HepG2 (cell line): ENCODE measurements at regions not wholly inside any gene's neighbourhood (a gene's known extent, or its start where the extent isn't known, plus 50 kb on each side); places are given as distances from the start of the nearest gene placed in this dataset.

Experiments used
- ATAC-seq: fragments of 200-7000 bp; cut with Tn5 transposase; 3 replicates; pipeline ENCODE4 v1.9.1; 2020; ENCODE audit warnings: mild to moderate bottlenecking, moderate library complexity
- BruUV-seq: library from RNA; stranded (reverse); fragments of 400-500 nt; replicated peaks from 2 replicates; lab custom pipeline; 2021; lab: Mats Ljungman, UMichigan
- CTCF ChIA-PET: fragments of 300-600 bp; formaldehyde crosslinking; extraction: SDS; loops from one replicate; lab custom pipeline; 2021; ENCODE audit warnings: low total read pairs, inconsistent platforms, low intra/inter-chr PET ratio; lab: Yijun Ruan, JAX
- POLR2A ChIA-PET: fragments of 350-600 bp; sonication (Branson Sonifier 250); formaldehyde crosslinking; loops from one replicate; lab custom pipeline; 2020; ENCODE audit warnings: antibody characterized with exemption, inconsistent platforms; lab: Yijun Ruan, JAX
- DNase-seq: peaks from one replicate; pipeline ENCODE4 v3.0.0-alpha.2; 2015; ENCODE audit warnings: low spot score
- FAIRE-seq: peaks from 3 replicates; lab custom pipeline; 2011; peaks lifted over from hg19 to GRCh38; lab: Jason Lieb, UNC
- H2AFZ ChIP-seq: one replicate; pipeline ENCODE4 v1.6.1; 2011; ENCODE audit warnings: low read length, inconsistent platforms
- H3K27ac ChIP-seq: fragments of 300-600 bp; 3 replicates; pipeline ENCODE4 v1.8.0; 2011; ENCODE audit warnings: mixed run types, mild to moderate bottlenecking, mixed read lengths, low read length, inconsistent platforms; ENCODE audit not compliant: insufficient read depth; ENCODE audit errors: extremely low read length
- H3K27me3 ChIP-seq, 2 experiments: fragments of 200-600 bp in 1 of 2; 2 replicates in 1 of 2; 3 replicates in 1 of 2; pipeline versions ENCODE4 v1.6.0 to v1.8.0; 2011; ENCODE audit warnings: low read length in 2 of 2, mild to moderate bottlenecking in 2 of 2, moderate library complexity in 2 of 2, inconsistent platforms in 1 of 2; ENCODE audit not compliant: insufficient read depth in 2 of 2, control insufficient read depth in 1 of 2
- H3K36me3 ChIP-seq, 2 experiments: fragments of 200-600 bp in 1 of 2; replicated peaks in 1 of 2; 2 replicates in 1 of 2; 3 replicates in 1 of 2; pipeline versions ENCODE4 v1.5.1 to v1.8.0; 2011; ENCODE audit warnings: low read length in 2 of 2, inconsistent platforms in 1 of 2; ENCODE audit not compliant: insufficient read depth in 2 of 2, control insufficient read depth in 1 of 2
- H3K4me1 ChIP-seq: 2 replicates; pipeline ENCODE4 v1.5.1; 2012; ENCODE audit warnings: low read length, inconsistent platforms; ENCODE audit not compliant: insufficient read depth
- H3K4me2 ChIP-seq: 2 replicates; pipeline ENCODE4 v1.6.0; 2011; ENCODE audit warnings: low read depth, low read length, inconsistent platforms
- H3K4me3 ChIP-seq, 3 experiments: fragments of 200-600 bp in 1 of 3; sonication (generic), shearing (Covaris generic) in 1 of 3; replicated peaks in 1 of 3; 2 replicates each; pipeline ENCODE4 v1.5.1; 2011 to 2016; ENCODE audit warnings: low read length in 3 of 3, inconsistent platforms in 2 of 3, low read depth in 2 of 3, mild to moderate bottlenecking in 2 of 3, control low read depth in 1 of 3, mixed read lengths in 1 of 3; ENCODE audit not compliant: insufficient read depth in 1 of 3
- H3K79me2 ChIP-seq: one replicate; pipeline ENCODE4 v1.6.1; 2011; ENCODE audit warnings: low read length, inconsistent platforms; ENCODE audit not compliant: insufficient read depth
- H3K9ac ChIP-seq: 2 replicates; pipeline ENCODE4 v1.6.0; 2011; ENCODE audit warnings: mild to moderate bottlenecking, low read depth, low read length, inconsistent platforms; ENCODE audit not compliant: insufficient read depth
- H3K9me3 ChIP-seq: 2 replicates; pipeline ENCODE4 v1.5.1; 2012; ENCODE audit warnings: mild to moderate bottlenecking, low read length
- H4K20me1 ChIP-seq: 2 replicates; pipeline ENCODE4 v1.6.0; 2011; ENCODE audit warnings: inconsistent platforms, mild to moderate bottlenecking, low read length, moderate library complexity; ENCODE audit not compliant: insufficient read depth
- ELF1 ChIP-seq: sonication (generic); formaldehyde crosslinking; IDR thresholded peaks from 2 replicates; pipeline ENCODE4 v1.4.0; 2020; ENCODE audit warnings: missing genetic modification reagents
- FOXO1 ChIP-seq: sonication (generic); formaldehyde crosslinking; IDR thresholded peaks from 2 replicates; pipeline ENCODE4 v1.4.0; 2020; ENCODE audit warnings: missing genetic modification reagents
- HOXA9 ChIP-seq: sonication (generic); formaldehyde crosslinking; IDR thresholded peaks from 2 replicates; pipeline ENCODE4 v1.8.1; 2022; ENCODE audit warnings: missing genetic modification reagents, mild to moderate bottlenecking, moderate library complexity, borderline replicate concordance
- JUN ChIP-seq: sonication (generic); formaldehyde crosslinking; IDR thresholded peaks from 2 replicates; pipeline ENCODE4 v1.4.0; 2020; ENCODE audit warnings: mild to moderate bottlenecking, missing genetic modification reagents
- MED13 ChIP-seq: sonication (generic); formaldehyde crosslinking; IDR thresholded peaks from 2 replicates; pipeline ENCODE4 v1.5.0; 2020; ENCODE audit warnings: missing genetic modification reagents
- MEIS1 ChIP-seq: sonication (generic); formaldehyde crosslinking; IDR thresholded peaks from 2 replicates; pipeline ENCODE4 v1.9.0; 2021; ENCODE audit warnings: mild to moderate bottlenecking, missing genetic modification reagents, moderate library complexity, borderline replicate concordance
- MTF2 ChIP-seq: sonication (generic); formaldehyde crosslinking; IDR thresholded peaks from 2 replicates; pipeline ENCODE4 v1.5.0; 2020; ENCODE audit warnings: missing genetic modification reagents, borderline replicate concordance
- NFRKB ChIP-seq: fragments of 450-650 bp; IDR thresholded peaks from 2 replicates; pipeline ENCODE4 v1.6.1; 2017
- RAD21 ChIP-seq: fragments of 450-650 bp; formaldehyde crosslinking; IDR thresholded peaks from 2 replicates; pipeline ENCODE4 v1.5.0; 2020; ENCODE audit warnings: mild to moderate bottlenecking
- SMC3 ChIP-seq: IDR thresholded peaks from 2 replicates; pipeline ENCODE4 v1.6.1; 2011; ENCODE audit warnings: low read length, improper control_type of control experiment
- STAG1 ChIP-seq: sonication (generic); formaldehyde crosslinking; IDR thresholded peaks from 2 replicates; pipeline ENCODE4 v1.4.0; 2020; ENCODE audit warnings: missing genetic modification reagents
- TEAD3 ChIP-seq: optimal IDR thresholded peaks from 2 replicates; pipeline ENCODE3; 2016; ENCODE audit warnings: borderline replicate concordance
- UBTF ChIP-seq: sonication (generic); formaldehyde crosslinking; IDR thresholded peaks from 2 replicates; pipeline ENCODE4 v1.4.0; 2020; ENCODE audit warnings: mild to moderate bottlenecking, missing genetic modification reagents
- ZFX ChIP-seq: sonication (generic); formaldehyde crosslinking; IDR thresholded peaks from 2 replicates; pipeline ENCODE4 v1.4.0; 2020; ENCODE audit warnings: mild to moderate bottlenecking, low read depth, missing genetic modification reagents, moderate library complexity
- ZNF33A ChIP-seq: sonication (generic); formaldehyde crosslinking; IDR thresholded peaks from 2 replicates; pipeline ENCODE4 v1.5.1; 2020; ENCODE audit warnings: missing genetic modification reagents, mild to moderate bottlenecking, moderate library complexity, borderline replicate concordance
- ZNF790 ChIP-seq: sonication (generic); formaldehyde crosslinking; IDR thresholded peaks from 2 replicates; pipeline ENCODE4 v1.8.0; 2022; ENCODE audit warnings: missing genetic modification reagents, mild to moderate bottlenecking, borderline replicate concordance
- WGBS: methylation state at CpG from one replicate; pipeline ENCODE4 v1.1.6; 2017; ENCODE audit warnings: low lambda C conversion rate; 5-methylcytosine and 5-hydroxymethylcytosine counted together
- in situ Hi-C: cut with HindIII; loops from 2 replicates; pipeline ENCODE4 v1.10.0; 2017; ENCODE audit warnings: low pct_unique_long_range_greater_than_20kb; ENCODE audit not compliant: extremely low pct_ligation_motif_present
- intact Hi-C: fragments of 100-400 bp; cut with micrococcal nuclease; formaldehyde crosslinking; loops from one replicate; pipeline ENCODE4 v1.10.0; 2022; ENCODE audit not compliant: unreplicated experiment
- TF ChIP-seq, protein P1 (sequence below): sonication (generic); formaldehyde crosslinking; IDR thresholded peaks from 2 replicates; pipeline ENCODE4 v1.5.0; 2020; ENCODE audit warnings: mild to moderate bottlenecking, missing genetic modification reagents, moderate library complexity
- TF ChIP-seq, protein P2 (sequence below), 2 experiments: sonication (generic) in 1 of 2; formaldehyde crosslinking in 1 of 2; IDR thresholded peaks; 2 replicates each; pipeline versions ENCODE4 v1.4.0 to v1.6.1; 2018 to 2020; ENCODE audit warnings: missing genetic modification reagents in 2 of 2, borderline replicate concordance in 1 of 2, low read depth in 1 of 2, mild to moderate bottlenecking in 1 of 2, missing biosample characterization in 1 of 2

DNA sequence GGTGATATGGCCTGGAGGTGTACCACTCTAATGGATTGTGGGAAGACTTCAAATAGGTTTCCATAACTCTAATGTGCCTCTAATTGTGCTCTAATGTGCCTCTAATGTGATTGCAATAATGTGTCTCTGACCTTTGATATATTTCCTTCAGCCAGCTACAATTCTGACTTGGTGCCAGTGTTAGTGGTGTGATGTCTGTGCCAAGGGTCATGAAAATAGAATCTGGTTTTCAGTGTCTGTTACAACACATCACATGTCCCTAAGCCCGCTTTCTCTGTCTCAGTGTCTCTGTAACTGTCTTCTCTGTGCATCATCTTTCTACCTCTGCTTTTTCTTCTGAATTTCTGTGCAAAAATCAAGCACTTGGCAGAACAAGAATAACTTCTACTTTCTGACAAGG lies 77.2 kb upstream of the ECI2 start (continued):
- TF ChIP-seq UBTF (CRISPR knock-in tag) = no peak
- no peak for TF ChIP-seq NFRKB
- TF ChIP-seq ZNF33A = no peak
- TF ChIP-seq FOXO1 (CRISPR knock-in tag) = no peak
- TF ChIP-seq MED13 (CRISPR knock-in tag) = no peak
- no peak for TF ChIP-seq JUN (CRISPR knock-in tag)
- no peak for TF ChIP-seq MTF2 (CRISPR knock-in tag)
- TF ChIP-seq ELF1 = no peak
- TF ChIP-seq, all 625 proteins: peak for 0

DNA sequence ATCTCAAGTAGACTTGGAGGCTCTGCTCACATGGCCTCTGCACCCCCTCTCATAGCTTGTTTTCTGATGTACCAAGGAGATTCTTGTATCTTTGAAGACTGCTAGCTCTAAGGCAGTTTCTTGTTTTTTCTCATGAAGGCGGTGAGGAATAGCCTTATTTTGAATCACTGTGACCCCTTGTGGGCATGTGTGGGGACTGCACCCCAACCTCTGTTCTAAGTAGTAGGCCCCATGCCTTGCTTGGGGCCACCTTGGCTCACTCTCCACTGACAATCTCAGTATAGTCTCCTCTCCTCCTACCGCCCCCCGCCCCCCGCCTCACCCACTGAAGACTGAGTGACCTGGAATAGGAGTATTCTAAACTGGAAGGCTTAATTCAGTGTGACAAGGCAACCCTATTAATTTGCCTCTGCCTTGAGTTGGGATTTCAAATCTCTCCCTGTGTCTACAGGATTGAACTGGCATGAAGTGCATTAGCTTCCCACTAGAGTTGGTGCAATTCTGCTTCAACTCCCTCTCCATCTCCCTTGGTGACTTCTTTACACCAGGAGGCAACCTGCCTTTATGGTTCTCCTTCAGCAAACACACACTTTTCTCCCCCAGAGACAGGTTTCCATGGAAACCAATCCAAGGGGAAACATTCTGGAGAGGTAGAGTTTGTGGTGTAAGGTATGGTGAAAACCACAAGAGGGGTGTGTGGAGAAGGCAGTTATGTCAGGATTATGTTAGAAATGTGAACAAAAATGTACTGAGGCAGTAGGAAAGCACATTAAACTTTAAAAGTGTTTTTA lies 75.4 kb upstream of the ECI2 start:
- ATAC-seq (peak; percentile 98), DNase-seq (peak; percentile 48), FAIRE-seq (peak; percentile 90)
- Histone ChIP-seq H3K36me3 (no peaks in the 10 kb centered on the region), H3K27ac (no peak overlapping the region), H3K27me3 (peaks cover 0 to 6% of the 10 kb centered on the region in 2 experiments; a peak in 2 of 5 replicates), H3K4me1 (no peaks in the 10 kb centered on the region), H3K9ac (no peak overlapping the region), H2AFZ (no peak overlapping the region), H3K4me3 (no peak overlapping the region), H3K79me2 (no peaks in the 10 kb centered on the region), H4K20me1 (no peaks in the 10 kb centered on the region), H3K4me2 (no peak overlapping the region), H3K9me3 (peaks cover 23% of the 10 kb centered on the region)
- BruUV-seq = no TSS peak
- CTCF ChIA-PET = interaction anchor here (2.1 kb wide), 1 partner anchor 155 kb away, joined by 11 read pairs; no protein-coding TSS in a partner anchor
- in situ Hi-C loops = no loop called here
- POLR2A ChIA-PET = no interaction called here
- WGBS = 3% methylated on average over 4 of the region's 4 CpGs
- intact Hi-C loops = loop anchor here (1.0 to 5.0 kb wide), 2 partner anchors 49 to 156 kb away; no protein-coding TSS in a partner anchor
- peak; percentile 79 for TF ChIP-seq SMC3
- no peak for TF ChIP-seq ZNF790 (CRISPR knock-in tag)
- no peak for TF ChIP-seq HOXA9 (CRISPR knock-in tag)
- TF ChIP-seq, protein P1, sequence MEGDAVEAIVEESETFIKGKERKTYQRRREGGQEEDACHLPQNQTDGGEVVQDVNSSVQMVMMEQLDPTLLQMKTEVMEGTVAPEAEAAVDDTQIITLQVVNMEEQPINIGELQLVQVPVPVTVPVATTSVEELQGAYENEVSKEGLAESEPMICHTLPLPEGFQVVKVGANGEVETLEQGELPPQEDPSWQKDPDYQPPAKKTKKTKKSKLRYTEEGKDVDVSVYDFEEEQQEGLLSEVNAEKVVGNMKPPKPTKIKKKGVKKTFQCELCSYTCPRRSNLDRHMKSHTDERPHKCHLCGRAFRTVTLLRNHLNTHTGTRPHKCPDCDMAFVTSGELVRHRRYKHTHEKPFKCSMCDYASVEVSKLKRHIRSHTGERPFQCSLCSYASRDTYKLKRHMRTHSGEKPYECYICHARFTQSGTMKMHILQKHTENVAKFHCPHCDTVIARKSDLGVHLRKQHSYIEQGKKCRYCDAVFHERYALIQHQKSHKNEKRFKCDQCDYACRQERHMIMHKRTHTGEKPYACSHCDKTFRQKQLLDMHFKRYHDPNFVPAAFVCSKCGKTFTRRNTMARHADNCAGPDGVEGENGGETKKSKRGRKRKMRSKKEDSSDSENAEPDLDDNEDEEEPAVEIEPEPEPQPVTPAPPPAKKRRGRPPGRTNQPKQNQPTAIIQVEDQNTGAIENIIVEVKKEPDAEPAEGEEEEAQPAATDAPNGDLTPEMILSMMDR = peak; percentile 81
- TF ChIP-seq, protein P2, sequence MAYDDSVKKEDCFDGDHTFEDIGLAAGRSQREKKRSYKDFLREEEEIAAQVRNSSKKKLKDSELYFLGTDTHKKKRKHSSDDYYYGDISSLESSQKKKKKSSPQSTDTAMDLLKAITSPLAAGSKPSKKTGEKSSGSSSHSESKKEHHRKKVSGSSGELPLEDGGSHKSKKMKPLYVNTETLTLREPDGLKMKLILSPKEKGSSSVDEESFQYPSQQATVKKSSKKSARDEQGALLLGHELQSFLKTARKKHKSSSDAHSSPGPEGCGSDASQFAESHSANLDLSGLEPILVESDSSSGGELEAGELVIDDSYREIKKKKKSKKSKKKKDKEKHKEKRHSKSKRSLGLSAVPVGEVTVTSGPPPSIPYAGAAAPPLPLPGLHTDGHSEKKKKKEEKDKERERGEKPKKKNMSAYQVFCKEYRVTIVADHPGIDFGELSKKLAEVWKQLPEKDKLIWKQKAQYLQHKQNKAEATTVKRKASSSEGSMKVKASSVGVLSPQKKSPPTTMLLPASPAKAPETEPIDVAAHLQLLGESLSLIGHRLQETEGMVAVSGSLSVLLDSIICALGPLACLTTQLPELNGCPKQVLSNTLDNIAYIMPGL (CRISPR knock-in tag; IDR thresholded peaks at IDR 0.05; ENCODE audit: borderline replicate concordance in 1 of 2, low read depth in 1 of 2) = 0 out of 4 replicates have a peak, but pooled peaks of 1 of the 2 experiments have one; percentile 23
- peak; percentile 48; the same call in 1 of the 2 replicates for TF ChIP-seq ZFX (CRISPR knock-in tag)
- peak; percentile 56 for TF ChIP-seq RAD21 (CRISPR knock-in tag)
- TF ChIP-seq TEAD3 = peak; percentile 37
- no peak for TF ChIP-seq MEIS1 (CRISPR knock-in tag)
- peak; percentile 73 for TF ChIP-seq STAG1 (CRISPR knock-in tag)
